ENCODE measurements at regions not wholly inside any gene's neighbourhood (a gene's known extent, or its start where the extent isn't known, plus 50 kb on each side); places are given as distances from the start of the nearest gene placed in this dataset.

GRCh38 chr5:126178521-126178920, 244.7 kb upstream of the GRAMD2B start:
- no peak overlapping the region for H3K4me2 ChIP-seq (ENCODE audit: low read depth, low read length, poor library complexity, severe bottlenecking)
- H3K27ac ChIP-seq (ENCODE audit: low read length) = no peak overlapping the region
- H3K4me1 ChIP-seq (ENCODE audit: low read length) = no peaks in the 10 kb centered on the region
- no peaks in the 10 kb centered on the region for H3K79me2 ChIP-seq (ENCODE audit: low read length)
- H3K4me3 ChIP-seq (ENCODE audit: low read length) = no peak overlapping the region
- no peak for DNase-seq
- H2AFZ ChIP-seq (ENCODE audit: low read length) = no peak overlapping the region
- no peak overlapping the region for H3K9ac ChIP-seq (ENCODE audit: low read length)
- H3K27me3 ChIP-seq (ENCODE audit: low read length) = no peaks in the 10 kb centered on the region
- no peaks in the 10 kb centered on the region for H4K20me1 ChIP-seq (ENCODE audit: insufficient read depth, low read depth, low read length)
- H3K9me3 ChIP-seq (ENCODE audit: low read length) = no peaks in the 10 kb centered on the region
- H3K9me2 ChIP-seq (replicated peaks; ENCODE audit: insufficient read depth, low read length) = peaks cover 4% of the 10 kb centered on the region; the same call in 1 of the 2 replicates
- H3K36me3 ChIP-seq (ENCODE audit: insufficient read depth, low read length) = no peaks in the 10 kb centered on the region

- H3K4me3 ChIP-seq (ENCODE audit: low read length) = no peak overlapping the region
- no peaks in the 10 kb centered on the region for H3K79me2 ChIP-seq (ENCODE audit: low read length)
- no peak overlapping the region for H3K4me2 ChIP-seq (ENCODE audit: low read depth, low read length, poor library complexity, severe bottlenecking)
- no peaks in the 10 kb centered on the region for H3K36me3 ChIP-seq (ENCODE audit: insufficient read depth, low read length)
- H3K27ac ChIP-seq (ENCODE audit: low read length) = no peak overlapping the region
- no peaks in the 10 kb centered on the region for H3K4me1 ChIP-seq (ENCODE audit: low read length)
- no peaks in the 10 kb centered on the region for H3K27me3 ChIP-seq (ENCODE audit: low read length)
- no peaks in the 10 kb centered on the region for H3K9me3 ChIP-seq (ENCODE audit: low read length)
- peaks cover 4% of the 10 kb centered on the region; the same call in 1 of the 2 replicates for H3K9me2 ChIP-seq (replicated peaks; ENCODE audit: insufficient read depth, low read length)
- no peak overlapping the region for H2AFZ ChIP-seq (ENCODE audit: low read length)
- no peak overlapping the region for H3K9ac ChIP-seq (ENCODE audit: low read length)
- no peaks in the 10 kb centered on the region for H4K20me1 ChIP-seq (ENCODE audit: insufficient read depth, low read depth, low read length)
- DNase-seq = no peak
Observed at GRCh38 chr5:126182971-126183695, 240.1 kb upstream of the GRAMD2B start.

GRCh38 chr5:126184474-126184873, 238.7 kb upstream of the GRAMD2B start:
- H3K27me3 ChIP-seq (ENCODE audit: low read length) = no peaks in the 10 kb centered on the region
- H3K4me1 ChIP-seq (ENCODE audit: low read length) = no peaks in the 10 kb centered on the region
- no peak for DNase-seq
- H2AFZ ChIP-seq (ENCODE audit: low read length) = no peak overlapping the region
- H4K20me1 ChIP-seq (ENCODE audit: insufficient read depth, low read depth, low read length) = no peaks in the 10 kb centered on the region
- H3K4me2 ChIP-seq (ENCODE audit: low read depth, low read length, poor library complexity, severe bottlenecking) = no peak overlapping the region
- no peaks in the 10 kb centered on the region for H3K79me2 ChIP-seq (ENCODE audit: low read length)
- peaks cover 2% of the 10 kb centered on the region; the same call in 1 of the 2 replicates for H3K9me2 ChIP-seq (replicated peaks; ENCODE audit: insufficient read depth, low read length)
- H3K4me3 ChIP-seq (ENCODE audit: low read length) = no peak overlapping the region
- no peak overlapping the region for H3K9ac ChIP-seq (ENCODE audit: low read length)
- H3K27ac ChIP-seq (ENCODE audit: low read length) = no peak overlapping the region
- no peaks in the 10 kb centered on the region for H3K36me3 ChIP-seq (ENCODE audit: insufficient read depth, low read length)
- H3K9me3 ChIP-seq (ENCODE audit: low read length) = no peaks in the 10 kb centered on the region

GRCh38 chr5:126186210-126186609, 237.0 kb upstream of the GRAMD2B start:
- Histone ChIP-seq H4K20me1 (ENCODE audit: insufficient read depth, low read depth, low read length) (no peaks in the 10 kb centered on the region), H2AFZ (ENCODE audit: low read length) (no peak overlapping the region), H3K27me3 (ENCODE audit: low read length) (no peaks in the 10 kb centered on the region), H3K79me2 (ENCODE audit: low read length) (no peaks in the 10 kb centered on the region), H3K9me2 (replicated peaks; ENCODE audit: insufficient read depth, low read length) (no peaks in the 10 kb centered on the region), H3K4me2 (ENCODE audit: low read depth, low read length, poor library complexity, severe bottlenecking) (no peak overlapping the region), H3K9ac (ENCODE audit: low read length) (no peak overlapping the region), H3K9me3 (ENCODE audit: low read length) (no peaks in the 10 kb centered on the region), H3K36me3 (ENCODE audit: insufficient read depth, low read length) (no peaks in the 10 kb centered on the region), H3K4me3 (ENCODE audit: low read length) (no peak overlapping the region), H3K4me1 (ENCODE audit: low read length) (no peaks in the 10 kb centered on the region), H3K27ac (ENCODE audit: low read length) (no peak overlapping the region)
- no peak for DNase-seq

GRCh38 chr5:126188804-126189203, 234.4 kb upstream of the GRAMD2B start:
- no peaks in the 10 kb centered on the region for H3K36me3 ChIP-seq (ENCODE audit: insufficient read depth, low read length)
- H4K20me1 ChIP-seq (ENCODE audit: insufficient read depth, low read depth, low read length) = no peaks in the 10 kb centered on the region
- no peaks in the 10 kb centered on the region for H3K27me3 ChIP-seq (ENCODE audit: low read length)
- no peaks in the 10 kb centered on the region for H3K9me2 ChIP-seq (replicated peaks; ENCODE audit: insufficient read depth, low read length)
- H3K27ac ChIP-seq (ENCODE audit: low read length) = no peak overlapping the region
- no peaks in the 10 kb centered on the region for H3K4me1 ChIP-seq (ENCODE audit: low read length)
- no peak overlapping the region for H2AFZ ChIP-seq (ENCODE audit: low read length)
- no peaks in the 10 kb centered on the region for H3K79me2 ChIP-seq (ENCODE audit: low read length)
- no peak overlapping the region for H3K4me3 ChIP-seq (ENCODE audit: low read length)
- no peak overlapping the region for H3K4me2 ChIP-seq (ENCODE audit: low read depth, low read length, poor library complexity, severe bottlenecking)
- no peak for DNase-seq
- H3K9me3 ChIP-seq (ENCODE audit: low read length) = no peaks in the 10 kb centered on the region
- no peak overlapping the region for H3K9ac ChIP-seq (ENCODE audit: low read length)

GRCh38 chr5:126189231-126189630, 234.0 kb upstream of the GRAMD2B start:
- Histone ChIP-seq H4K20me1 (ENCODE audit: insufficient read depth, low read depth, low read length) (no peaks in the 10 kb centered on the region), H3K79me2 (ENCODE audit: low read length) (no peaks in the 10 kb centered on the region), H3K27me3 (ENCODE audit: low read length) (no peaks in the 10 kb centered on the region), H3K9me3 (ENCODE audit: low read length) (no peaks in the 10 kb centered on the region), H3K4me3 (ENCODE audit: low read length) (no peak overlapping the region), H3K36me3 (ENCODE audit: insufficient read depth, low read length) (no peaks in the 10 kb centered on the region), H3K9ac (ENCODE audit: low read length) (no peak overlapping the region), H3K4me2 (ENCODE audit: low read depth, low read length, poor library complexity, severe bottlenecking) (no peak overlapping the region), H3K9me2 (replicated peaks; ENCODE audit: insufficient read depth, low read length) (no peaks in the 10 kb centered on the region), H2AFZ (ENCODE audit: low read length) (no peak overlapping the region), H3K4me1 (ENCODE audit: low read length) (no peaks in the 10 kb centered on the region), H3K27ac (ENCODE audit: low read length) (no peak overlapping the region)
- DNase-seq = no peak

- no peaks in the 10 kb centered on the region for H3K27me3 ChIP-seq (ENCODE audit: low read length)
- H3K9ac ChIP-seq (ENCODE audit: low read length) = no peak overlapping the region
- no peak overlapping the region for H3K4me2 ChIP-seq (ENCODE audit: low read depth, low read length, poor library complexity, severe bottlenecking)
- no peaks in the 10 kb centered on the region for H3K9me3 ChIP-seq (ENCODE audit: low read length)
- H3K27ac ChIP-seq (ENCODE audit: low read length) = no peak overlapping the region
- DNase-seq = no peak
- H2AFZ ChIP-seq (ENCODE audit: low read length) = no peak overlapping the region
- no peaks in the 10 kb centered on the region for H4K20me1 ChIP-seq (ENCODE audit: insufficient read depth, low read depth, low read length)
- H3K79me2 ChIP-seq (ENCODE audit: low read length) = no peaks in the 10 kb centered on the region
- no peak overlapping the region for H3K4me3 ChIP-seq (ENCODE audit: low read length)
- no peaks in the 10 kb centered on the region for H3K9me2 ChIP-seq (replicated peaks; ENCODE audit: insufficient read depth, low read length)
- H3K36me3 ChIP-seq (ENCODE audit: insufficient read depth, low read length) = no peaks in the 10 kb centered on the region
- no peaks in the 10 kb centered on the region for H3K4me1 ChIP-seq (ENCODE audit: low read length)
Observed at GRCh38 chr5:126189862-126190261, 233.3 kb upstream of the GRAMD2B start.

GRCh38 chr5:126192226-126192625, 231.0 kb upstream of the GRAMD2B start:
- Histone ChIP-seq H3K27me3 (ENCODE audit: low read length) (no peaks in the 10 kb centered on the region), H4K20me1 (ENCODE audit: insufficient read depth, low read depth, low read length) (no peaks in the 10 kb centered on the region), H2AFZ (ENCODE audit: low read length) (no peak overlapping the region), H3K9ac (ENCODE audit: low read length) (no peak overlapping the region), H3K4me1 (ENCODE audit: low read length) (no peaks in the 10 kb centered on the region), H3K9me3 (ENCODE audit: low read length) (no peaks in the 10 kb centered on the region), H3K79me2 (ENCODE audit: low read length) (no peaks in the 10 kb centered on the region), H3K36me3 (ENCODE audit: insufficient read depth, low read length) (no peaks in the 10 kb centered on the region), H3K27ac (ENCODE audit: low read length) (no peak overlapping the region), H3K9me2 (replicated peaks; ENCODE audit: insufficient read depth, low read length) (no peaks in the 10 kb centered on the region), H3K4me2 (ENCODE audit: low read depth, low read length, poor library complexity, severe bottlenecking) (no peak overlapping the region), H3K4me3 (ENCODE audit: low read length) (no peak overlapping the region)
- no peak for DNase-seq

Data from Karpas-422 (cell line).